Small intestine (tissue), 7 donors: ENCODE measurements at regions not wholly inside any gene's neighbourhood (a gene's known extent, or its start where the extent isn't known, plus 50 kb on each side); places are given as distances from the start of the nearest gene placed in this dataset.

Source experiments
- DNase-seq, 2 donors: peaks; one replicate each; pipeline versions ENCODE4 v3.0.0 to v3.0.0-alpha.2; 2013
- FAIRE-seq: peaks from 2 replicates; lab custom pipeline; 2012; peaks lifted over from hg19 to GRCh38; lab: Jason Lieb, UNC
- H3K27ac ChIP-seq, 3 donors: one replicate each; pipeline ENCODE4 v1.5.1; 2013; ENCODE audit warnings: low read length in 2 of 3, mild to moderate bottlenecking in 2 of 3, control low read depth in 1 of 3, inconsistent platforms in 1 of 3, low read depth in 1 of 3, moderate library complexity in 1 of 3
- H3K27me3 ChIP-seq, 3 donors: one replicate each; pipeline ENCODE4 v1.6.1; 2013; ENCODE audit warnings: low read length in 3 of 3, inconsistent platforms in 1 of 3; ENCODE audit not compliant: control insufficient read depth in 3 of 3, insufficient read depth in 3 of 3
- H3K36me3 ChIP-seq, 3 donors: one replicate each; pipeline ENCODE4 v1.6.1; 2013; ENCODE audit warnings: low read length in 3 of 3, inconsistent platforms in 1 of 3, low read depth in 1 of 3, mild to moderate bottlenecking in 1 of 3, moderate library complexity in 1 of 3; ENCODE audit not compliant: control insufficient read depth in 3 of 3, insufficient read depth in 2 of 3
- H3K4me1 ChIP-seq, 3 donors: one replicate each; pipeline ENCODE4 v1.6.1; 2013; ENCODE audit warnings: low read length in 2 of 3, inconsistent platforms in 1 of 3, low read depth in 1 of 3, mild to moderate bottlenecking in 1 of 3, moderate library complexity in 1 of 3; ENCODE audit not compliant: control insufficient read depth in 3 of 3, insufficient read depth in 2 of 3
- H3K4me3 ChIP-seq, 3 donors: one replicate each; pipeline ENCODE4 v1.5.1; 2013; ENCODE audit warnings: low read length in 3 of 3, control low read depth in 1 of 3, inconsistent platforms in 1 of 3, low read depth in 1 of 3, mild to moderate bottlenecking in 1 of 3, moderate library complexity in 1 of 3
- H3K9me3 ChIP-seq, 2 donors: one replicate each; pipeline ENCODE4 v1.6.1; 2013; ENCODE audit warnings: low read depth in 1 of 2, low read length in 1 of 2; ENCODE audit not compliant: control insufficient read depth in 2 of 2, insufficient read depth in 1 of 2
- WGBS, 3 donors: extraction: QIAGEN DNeasy Blood & Tissue Kit; methylation state at CpG; one replicate each; pipeline ENCODE4 v1.1.7; 2013; 5-methylcytosine and 5-hydroxymethylcytosine counted together
- donor health status: healthy with polysubstance abuse.
- donor health status: control.
- donor health status: control.
- donor health status: Bipolar disorder and iron deficiency.
- donor health status: healthy.

GRCh38 chr6:113318575-113318917, 538.6 kb upstream of the MARCKS start:
- WGBS, 3 donors = 65 to 80% (median 76%) methylated on average over 5 of the region's 5 CpGs

GRCh38 chr6:113320653-113321052, 536.5 kb upstream of the MARCKS start:
- no peak overlapping the region for H3K27ac ChIP-seq
- H3K9me3 ChIP-seq = no peaks in the 10 kb centered on the region
- H3K36me3 ChIP-seq = no peaks in the 10 kb centered on the region
- 85 to 94% (median 88%) methylated on average over 2 of the region's 2 CpGs for WGBS, 3 donors
- DNase-seq (no peak), FAIRE-seq (no peak)
- H3K27me3 ChIP-seq = no peaks in the 10 kb centered on the region
- no peaks in the 10 kb centered on the region for H3K4me1 ChIP-seq
- H3K4me3 ChIP-seq = no peak overlapping the region

More at GRCh38 chr6:113318575-113318917, 538.6 kb upstream of the MARCKS start:
- H3K4me1 ChIP-seq = no peaks in the 10 kb centered on the region
- H3K27ac ChIP-seq = no peak overlapping the region
- DNase-seq (no peak), FAIRE-seq (no peak)
- H3K36me3 ChIP-seq = no peaks in the 10 kb centered on the region
- no peaks in the 10 kb centered on the region for H3K27me3 ChIP-seq
- no peaks in the 10 kb centered on the region for H3K9me3 ChIP-seq
- H3K4me3 ChIP-seq = no peak overlapping the region

DNA sequence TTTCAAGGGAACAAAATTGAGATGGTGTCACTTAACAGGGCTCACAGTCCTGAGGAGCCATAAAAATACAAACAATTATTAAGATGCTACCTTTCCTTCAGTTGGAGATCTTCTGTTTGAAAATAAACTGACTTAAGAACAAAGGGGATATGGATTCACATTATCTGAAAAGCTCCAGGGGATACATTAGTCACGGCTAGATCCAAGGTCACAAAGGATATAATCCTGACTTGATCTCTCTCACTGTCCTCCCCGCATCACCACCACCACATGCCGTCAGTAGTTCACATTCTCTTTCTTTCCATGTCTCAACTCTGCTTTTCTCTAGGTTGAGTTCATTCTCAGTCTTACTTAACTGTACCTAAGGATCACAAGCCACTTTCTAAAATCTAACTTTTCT, 530.4 kb upstream of the MARCKS start:
- DNase-seq = no peak
- H3K36me3 ChIP-seq = no peaks in the 10 kb centered on the region
- H3K4me1 ChIP-seq = no peaks in the 10 kb centered on the region
- H3K27me3 ChIP-seq = no peaks in the 10 kb centered on the region
- WGBS, 3 donors = 79 to 90% (median 86%) methylated on average over 3 of the region's 3 CpGs
- no peak for FAIRE-seq
- H3K9me3 ChIP-seq = no peaks in the 10 kb centered on the region
- no peak overlapping the region for H3K27ac ChIP-seq
- H3K4me3 ChIP-seq = no peak overlapping the region

- no peaks in the 10 kb centered on the region for H3K27me3 ChIP-seq
- H3K4me3 ChIP-seq = no peak overlapping the region
- WGBS, 3 donors = 83 to 92% (median 84%) methylated on average over 4 of the region's 4 CpGs
- no peaks in the 10 kb centered on the region for H3K4me1 ChIP-seq
- no peak for FAIRE-seq
- H3K27ac ChIP-seq = no peak overlapping the region
- no peak for DNase-seq
- H3K9me3 ChIP-seq = no peaks in the 10 kb centered on the region
- H3K36me3 ChIP-seq = no peaks in the 10 kb centered on the region
Observed at GRCh38 chr6:113328886-113329381, 528.2 kb upstream of the MARCKS start.

GRCh38 chr6:113329942-113330635, 527.1 kb upstream of the MARCKS start:
- Histone ChIP-seq H3K9me3 (no peaks in the 10 kb centered on the region), H3K27me3 (no peaks in the 10 kb centered on the region), H3K4me1 (no peaks in the 10 kb centered on the region), H3K27ac (no peak overlapping the region), H3K36me3 (no peaks in the 10 kb centered on the region), H3K4me3 (no peak overlapping the region)
- no peak for FAIRE-seq
- DNase-seq = no peak
- 89 to 91% (median 89%) methylated on average over 3 of the region's 3 CpGs for WGBS, 3 donors

DNA sequence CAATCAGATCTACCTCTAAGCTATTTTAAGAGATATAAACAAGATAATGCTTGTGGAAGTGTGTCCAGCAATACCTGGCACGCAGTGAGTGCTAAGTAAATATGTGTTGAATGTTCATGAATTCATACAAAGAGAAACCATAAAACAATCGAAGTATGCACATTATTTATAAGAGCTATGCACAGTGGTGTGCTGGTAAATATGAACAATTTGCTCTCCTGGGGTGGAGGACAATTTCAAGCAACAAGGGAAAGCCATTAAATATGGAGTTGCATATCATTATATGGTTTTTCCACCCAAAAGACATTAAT, 526.6 kb upstream of the MARCKS start:
- H3K4me3 ChIP-seq = no peak overlapping the region
- no peak overlapping the region for H3K27ac ChIP-seq
- FAIRE-seq = no peak
- WGBS, 3 donors = 44 to 72% (median 56%) methylated on average over 2 of the region's 2 CpGs
- no peaks in the 10 kb centered on the region for H3K4me1 ChIP-seq
- H3K36me3 ChIP-seq = no peaks in the 10 kb centered on the region
- H3K27me3 ChIP-seq = no peaks in the 10 kb centered on the region
- no peak for DNase-seq
- no peaks in the 10 kb centered on the region for H3K9me3 ChIP-seq

DNA sequence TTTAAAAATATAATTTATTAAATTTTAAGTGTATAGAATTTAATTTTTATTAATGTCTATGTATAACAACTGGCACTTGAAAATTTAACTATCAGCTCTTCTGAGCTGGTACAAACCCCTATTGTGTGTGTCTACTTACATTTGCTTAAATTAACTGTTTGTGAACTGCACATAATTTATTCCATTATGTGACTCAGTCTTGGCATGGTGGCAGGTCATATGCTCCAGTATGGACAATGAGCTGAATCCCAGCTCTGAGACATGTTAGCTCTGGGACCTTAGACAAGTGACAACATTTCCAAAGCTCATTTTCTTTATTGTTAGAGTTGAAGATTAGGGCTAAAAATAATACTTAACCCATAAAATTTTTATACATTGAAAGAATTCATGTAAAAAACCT, 526.1 kb upstream of the MARCKS start:
- Histone ChIP-seq H3K9me3 (no peaks in the 10 kb centered on the region), H3K4me1 (no peaks in the 10 kb centered on the region), H3K36me3 (no peaks in the 10 kb centered on the region), H3K4me3 (no peak overlapping the region), H3K27me3 (no peaks in the 10 kb centered on the region), H3K27ac (no peak overlapping the region)
- FAIRE-seq (no peak), DNase-seq (no peak)

DNA sequence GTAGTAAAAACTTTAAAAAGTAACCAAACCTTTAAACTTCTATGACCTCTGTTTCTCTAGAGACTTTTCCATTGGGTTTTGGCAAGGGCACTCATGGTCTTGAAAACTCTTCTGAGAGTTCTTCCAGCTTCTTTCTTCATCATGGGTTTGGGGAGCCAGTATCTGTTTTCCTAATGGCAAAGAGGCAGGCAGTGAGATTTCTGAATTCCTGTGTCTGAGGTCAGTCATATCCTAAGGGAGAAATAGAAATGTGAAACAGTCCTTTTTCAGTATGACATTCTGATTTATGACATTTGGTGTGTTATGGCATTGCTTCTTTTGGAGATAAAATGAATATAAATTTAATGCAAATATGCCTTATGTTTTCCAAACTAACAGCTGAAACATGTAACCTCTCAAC, 518.5 kb upstream of the MARCKS start:
- no peaks in the 10 kb centered on the region for H3K36me3 ChIP-seq
- FAIRE-seq (no peak), DNase-seq (no peak)
- no peaks in the 10 kb centered on the region for H3K4me1 ChIP-seq
- no peak overlapping the region for H3K27ac ChIP-seq
- no peaks in the 10 kb centered on the region for H3K9me3 ChIP-seq
- H3K27me3 ChIP-seq = no peaks in the 10 kb centered on the region
- H3K4me3 ChIP-seq = no peak overlapping the region

DNA sequence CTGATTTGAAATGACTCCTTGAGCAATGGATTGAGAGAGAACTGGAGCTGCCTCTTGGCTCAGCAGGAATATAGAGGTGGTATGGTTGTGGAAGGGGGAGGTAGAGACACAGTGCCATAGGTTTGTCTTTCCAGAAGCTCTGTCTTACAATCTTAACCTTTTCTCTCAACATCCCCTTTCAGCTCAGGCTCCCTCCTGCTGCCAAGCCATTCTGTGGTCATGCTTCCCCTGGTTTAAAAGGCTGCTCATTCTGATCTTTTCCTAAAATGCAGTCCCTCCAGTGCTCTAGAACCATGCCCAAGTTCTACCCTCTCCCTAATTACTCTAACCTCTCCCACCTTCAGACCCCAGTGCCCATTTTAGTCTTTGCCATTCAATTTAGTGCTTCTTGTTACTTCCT, 517.9 kb upstream of the MARCKS start:
- H3K4me1 ChIP-seq = no peaks in the 10 kb centered on the region
- no peak for DNase-seq
- H3K4me3 ChIP-seq = no peak overlapping the region
- H3K36me3 ChIP-seq = no peaks in the 10 kb centered on the region
- H3K27ac ChIP-seq = no peak overlapping the region
- no peaks in the 10 kb centered on the region for H3K9me3 ChIP-seq
- no peaks in the 10 kb centered on the region for H3K27me3 ChIP-seq
- no peak for FAIRE-seq
